Nephron progenitor cell (in vitro differentiated cells): ENCODE measurements at regions not wholly inside any gene's neighbourhood (a gene's known extent, or its start where the extent isn't known, plus 50 kb on each side); places are given as distances from the start of the nearest gene placed in this dataset.

Source experiments
- DNase-seq: peaks from one replicate; pipeline ENCODE4 v3.0.0; 2021
- H3K27ac Mint-ChIP-seq: 2 replicates; pipeline ENCODE4 v1.8.0; 2021; ENCODE audit warnings: mild to moderate bottlenecking, moderate library complexity, mixed read lengths
- H3K27me3 Mint-ChIP-seq: 2 replicates; pipeline ENCODE4 v1.8.0; 2021; ENCODE audit warnings: mild to moderate bottlenecking, low read depth, mixed read lengths; ENCODE audit not compliant: poor library complexity
- H3K36me3 Mint-ChIP-seq: 2 replicates; pipeline ENCODE4 v1.8.0; 2021; ENCODE audit warnings: low read depth, mixed read lengths
- H3K4me1 Mint-ChIP-seq: 2 replicates; pipeline ENCODE4 v1.8.0; 2021; ENCODE audit warnings: mixed read lengths
- H3K4me3 Mint-ChIP-seq: 2 replicates; pipeline ENCODE4 v1.8.0; 2021; ENCODE audit warnings: mild to moderate bottlenecking, moderate library complexity, mixed read lengths
- H3K9me3 Mint-ChIP-seq: 2 replicates; pipeline ENCODE4 v1.8.0; 2021; ENCODE audit warnings: mild to moderate bottlenecking, moderate library complexity, mixed read lengths
- CTCF ChIP-seq: fragments of 200-600 bp; sonication (generic); IDR thresholded peaks from 2 replicates; pipeline ENCODE4 v1.5.0; 2021; ENCODE audit warnings: antibody characterized with exemption

GRCh38 chr4:59920416-59920815, 1279.7 kb upstream of the ADGRL3 start:
- H3K27me3 Mint-ChIP-seq: peaks cover 9% of the 10 kb centered on the region
- H3K27ac Mint-ChIP-seq: peak overlapping the region; percentile 24
- peak overlapping the region; percentile 6 for H3K4me3 Mint-ChIP-seq
- peak; percentile 10 for DNase-seq
- peak; percentile 25 for TF ChIP-seq CTCF
- H3K36me3 Mint-ChIP-seq: no peaks in the 10 kb centered on the region
- H3K9me3 Mint-ChIP-seq: no peaks in the 10 kb centered on the region
- peaks cover 16% of the 10 kb centered on the region for H3K4me1 Mint-ChIP-seq

- Mint-ChIP-seq H3K4me1 (peaks cover 10% of the 10 kb centered on the region), H3K4me3 (no peak overlapping the region), H3K9me3 (no peaks in the 10 kb centered on the region), H3K27ac (no peak overlapping the region), H3K36me3 (no peaks in the 10 kb centered on the region), H3K27me3 (peaks cover 13% of the 10 kb centered on the region)
- TF ChIP-seq CTCF: no peak
- DNase-seq: no peak
Measured at GRCh38 chr4:59925290-59925689, 1274.8 kb upstream of the ADGRL3 start.

- Mint-ChIP-seq H3K9me3 (no peaks in the 10 kb centered on the region), H3K36me3 (no peaks in the 10 kb centered on the region), H3K27ac (no peak overlapping the region), H3K4me3 (no peak overlapping the region), H3K27me3 (no peaks in the 10 kb centered on the region), H3K4me1 (no peaks in the 10 kb centered on the region)
- no peak for TF ChIP-seq CTCF
- no peak for DNase-seq
Measured at GRCh38 chr4:59936566-59936965, 1263.6 kb upstream of the ADGRL3 start.

- no peak overlapping the region for H3K4me3 Mint-ChIP-seq
- no peaks in the 10 kb centered on the region for H3K4me1 Mint-ChIP-seq
- DNase-seq: no peak
- no peak overlapping the region for H3K27ac Mint-ChIP-seq
- TF ChIP-seq CTCF: no peak
- H3K9me3 Mint-ChIP-seq: no peaks in the 10 kb centered on the region
- H3K36me3 Mint-ChIP-seq: no peaks in the 10 kb centered on the region
- H3K27me3 Mint-ChIP-seq: no peaks in the 10 kb centered on the region
Measured at GRCh38 chr4:59938166-59938565, 1262.0 kb upstream of the ADGRL3 start.

- H3K27me3 Mint-ChIP-seq: peaks cover 5% of the 10 kb centered on the region
- H3K4me1 Mint-ChIP-seq: no peaks in the 10 kb centered on the region
- no peak for DNase-seq
- H3K9me3 Mint-ChIP-seq: no peaks in the 10 kb centered on the region
- no peak overlapping the region for H3K27ac Mint-ChIP-seq
- TF ChIP-seq CTCF: no peak
- no peak overlapping the region for H3K4me3 Mint-ChIP-seq
- no peaks in the 10 kb centered on the region for H3K36me3 Mint-ChIP-seq
Measured at GRCh38 chr4:59945277-59945676, 1254.8 kb upstream of the ADGRL3 start.

- Mint-ChIP-seq H3K4me1 (no peaks in the 10 kb centered on the region), H3K27me3 (peaks cover 5% of the 10 kb centered on the region), H3K9me3 (no peaks in the 10 kb centered on the region), H3K36me3 (no peaks in the 10 kb centered on the region), H3K27ac (no peak overlapping the region), H3K4me3 (no peak overlapping the region)
- DNase-seq: no peak
- no peak for TF ChIP-seq CTCF
Measured at GRCh38 chr4:59945716-59946115, 1254.4 kb upstream of the ADGRL3 start.
